Upper lobe of left lung (tissue), 6 donors: ENCODE measurements at regions not wholly inside any gene's neighbourhood (a gene's known extent, or its start where the extent isn't known, plus 50 kb on each side); places are given as distances from the start of the nearest gene placed in this dataset.
A peak's percentile ranks its signal among the peaks of the same experiment; 100 is the strongest.
"Not testable (repeated sequence)": the region's sequence is repeated elsewhere in the genome, so short reads cannot be mapped to it uniquely, and the experiment has no call there.

ENCODE experiments used
- ATAC-seq, 2 donors: fragments of 200-7000 bp; cut with Tn5 transposase; one replicate each; pipeline ENCODE4 v1.9.1; 2022; ENCODE audit warnings: mild to moderate bottlenecking in 2 of 2, moderate library complexity in 2 of 2; ENCODE audit not compliant: low FRiP score in 2 of 2
- DNase-seq, 2 donors: peaks; one replicate each; pipeline ENCODE4 v3.0.0-alpha.2; 2019 to 2020
- H3K27ac ChIP-seq, 4 donors: fragments of 200-600 bp; sonication (generic); one replicate each; pipeline ENCODE4 v1.5.1; 2016 to 2019
- H3K27me3 ChIP-seq, 4 donors: fragments of 200-600 bp; sonication (generic); one replicate each; pipeline ENCODE4 v1.5.1; 2017 to 2019
- H3K36me3 ChIP-seq, 4 donors: fragments of 200-600 bp; sonication (generic); one replicate each; pipeline ENCODE4 v1.5.1; 2016 to 2019
- H3K4me1 ChIP-seq, 4 donors: fragments of 200-600 bp; sonication (generic); one replicate each; pipeline ENCODE4 v1.5.1; 2018 to 2019
- H3K4me3 ChIP-seq, 4 donors: fragments of 200-600 bp; sonication (generic); one replicate each; pipeline ENCODE4 v1.5.1; 2017 to 2019; ENCODE audit warnings: mild to moderate bottlenecking in 2 of 4, moderate library complexity in 1 of 4
- H3K9me3 ChIP-seq, 4 donors: fragments of 200-600 bp; sonication (generic); one replicate each; pipeline ENCODE4 v1.5.1; 2018 to 2019
- CTCF ChIP-seq, 6 experiments: fragments of 450-650 bp in 4 of 6; fragments of 200-600 bp in 2 of 6; sonication (generic) in 2 of 6; IDR thresholded peaks; one replicate each; pipeline ENCODE4 v1.5.1; 2016 to 2019; ENCODE audit warnings: antibody characterized with exemption in 6 of 6
- EP300 ChIP-seq, 4 donors: sonication (generic); formaldehyde crosslinking; IDR thresholded peaks; one replicate each; pipeline ENCODE4 v1.5.1; 2017; ENCODE audit warnings: antibody characterized with exemption in 4 of 4, control low read depth in 2 of 4
- POLR2A ChIP-seq, 4 donors: fragments of 450-650 bp; IDR thresholded peaks; one replicate each; pipeline ENCODE4 v1.5.1; 2016 to 2017; ENCODE audit warnings: antibody characterized with exemption in 4 of 4, mild to moderate bottlenecking in 2 of 4
- POLR2AphosphoS5 ChIP-seq, 2 donors: sonication (generic); formaldehyde crosslinking; IDR thresholded peaks; one replicate each; pipeline ENCODE4 v1.5.1; 2017; ENCODE audit warnings: antibody characterized with exemption in 2 of 2
- WGBS, 2 donors: methylation state at CpG; one replicate each; pipeline ENCODE4 v1.1.5; 2017 to 2018; 5-methylcytosine and 5-hydroxymethylcytosine counted together
- donor health status: DM: no; HTN: no; CAD: no; lungs with moderate emphysema.
- donor health status: DM: no; HTN: yes; CAD: no; lungs with severe emphysema.

GRCh38 chr9:110131499-110131898, 76.5 kb downstream of the C9orf152 start:
- no peak overlapping the region for H3K4me3 ChIP-seq
- 59 to 68% methylated on average over 2 of the region's 2 CpGs for WGBS, 2 donors
- H3K4me1 ChIP-seq, result peaks cover 36 to 78% (median 41%) of the 10 kb centered on the region in 4 donors
- ATAC-seq, result no peak
- H3K9me3 ChIP-seq, result no peaks in the 10 kb centered on the region
- no peaks in the 10 kb centered on the region for H3K27me3 ChIP-seq
- no peak for DNase-seq
- H3K27ac ChIP-seq, result peak overlapping the region in 2 of 4 donors; percentile 40 to 42
- TF ChIP-seq POLR2A (IDR thresholded peaks at IDR 0.05) (no peak), POLR2AphosphoS5 (IDR thresholded peaks at IDR 0.05) (no peak), CTCF (IDR thresholded peaks at IDR 0.05) (no peak), EP300 (IDR thresholded peaks at IDR 0.05) (no peak)
- peaks cover 0 to 6% (median 4%) of the 10 kb centered on the region in 4 donors for H3K36me3 ChIP-seq

- not testable (repeated sequence) for H3K27me3 ChIP-seq, ATAC-seq, H3K4me3 ChIP-seq, H3K9me3 ChIP-seq, DNase-seq
- Histone ChIP-seq H3K4me1 (peaks cover 26 to 74% (median 33%) of the 10 kb centered on the region in 4 donors), H3K27ac (peak overlapping the region in 2 of 4 donors; percentile 40 to 42), H3K36me3 (peaks cover 0 to 16% (median 13%) of the 10 kb centered on the region in 4 donors)
- 81 to 85% methylated on average over 3 of the region's 3 CpGs for WGBS, 2 donors
Observed at GRCh38 chr9:110132531-110132930, 75.4 kb downstream of the C9orf152 start.

GRCh38 chr9:110133059-110133458, 74.9 kb downstream of the C9orf152 start:
- no peak overlapping the region for H3K4me3 ChIP-seq
- peaks cover 21 to 72% (median 28%) of the 10 kb centered on the region in 4 donors for H3K4me1 ChIP-seq
- H3K27me3 ChIP-seq, result no peaks in the 10 kb centered on the region
- no peaks in the 10 kb centered on the region for H3K9me3 ChIP-seq
- WGBS, 2 donors, result 50 to 52% methylated on average over 3 of the region's 3 CpGs
- no peak for TF ChIP-seq EP300 (IDR thresholded peaks at IDR 0.05)
- peaks cover 0 to 22% (median 18%) of the 10 kb centered on the region in 4 donors for H3K36me3 ChIP-seq
- no peak for ATAC-seq
- peak overlapping the region in 2 of 4 donors; percentile 31 to 45 for H3K27ac ChIP-seq
- DNase-seq, result no peak

GRCh38 chr9:110133608-110134210, 74.2 kb downstream of the C9orf152 start:
- DNase-seq (no peak), ATAC-seq (no peak)
- Histone ChIP-seq H3K36me3 (peaks cover 0 to 28% (median 24%) of the 10 kb centered on the region in 4 donors), H3K27ac (peak overlapping the region in 2 of 4 donors; percentile 31 to 45), H3K4me3 (no peak overlapping the region), H3K9me3 (no peaks in the 10 kb centered on the region), H3K4me1 (peaks cover 15 to 70% (median 21%) of the 10 kb centered on the region in 4 donors), H3K27me3 (no peaks in the 10 kb centered on the region)
- TF ChIP-seq POLR2AphosphoS5 (IDR thresholded peaks at IDR 0.05) (no peak), CTCF (IDR thresholded peaks at IDR 0.05) (no peak)
- 74 to 77% methylated on average over 4 of the region's 4 CpGs for WGBS, 2 donors

- peak overlapping the region in 1 of 4 donors; percentile 48 for H3K27ac ChIP-seq
- H3K9me3 ChIP-seq, result no peaks in the 10 kb centered on the region
- H3K4me1 ChIP-seq, result peaks cover 12 to 60% (median 17%) of the 10 kb centered on the region in 4 donors
- no peaks in the 10 kb centered on the region for H3K27me3 ChIP-seq
- DNase-seq, result no peak
- 85 to 91% methylated on average over 1 of the region's 1 CpG for WGBS, 2 donors
- peaks cover 0 to 41% (median 27%) of the 10 kb centered on the region in 4 donors for H3K36me3 ChIP-seq
- no peak overlapping the region for H3K4me3 ChIP-seq
- no peak for TF ChIP-seq CTCF (IDR thresholded peaks at IDR 0.05)
- TF ChIP-seq POLR2A (IDR thresholded peaks at IDR 0.05), result no peak
- TF ChIP-seq EP300 (IDR thresholded peaks at IDR 0.05), result no peak
- no peak for TF ChIP-seq POLR2AphosphoS5 (IDR thresholded peaks at IDR 0.05)
- no peak for ATAC-seq
Observed at GRCh38 chr9:110135846-110136245, 72.1 kb downstream of the C9orf152 start.

- ATAC-seq (no peak), DNase-seq (no peak)
- H3K4me3 ChIP-seq, result no peak overlapping the region
- WGBS, 2 donors, result 84 to 90% methylated on average over 11 of the region's 11 CpGs
- peaks cover 16 to 63% (median 26%) of the 10 kb centered on the region in 4 donors for H3K4me1 ChIP-seq
- H3K36me3 ChIP-seq, result peaks cover 0 to 42% (median 27%) of the 10 kb centered on the region in 4 donors
- H3K27me3 ChIP-seq, result no peaks in the 10 kb centered on the region
- TF ChIP-seq POLR2AphosphoS5 (IDR thresholded peaks at IDR 0.05) (peak in 1 of 2 donors; percentile 2), EP300 (IDR thresholded peaks at IDR 0.05) (no peak)
- no peaks in the 10 kb centered on the region for H3K9me3 ChIP-seq
- peak overlapping the region in 2 of 4 donors; percentile 44 to 48 for H3K27ac ChIP-seq
Observed at GRCh38 chr9:110136802-110137201, 71.2 kb downstream of the C9orf152 start.
